ENCODE measurements at regions not wholly inside any gene's neighbourhood (a gene's known extent, or its start where the extent isn't known, plus 50 kb on each side); places are given as distances from the start of the nearest gene placed in this dataset.
"Not testable (repeated sequence)": the region's sequence is repeated elsewhere in the genome, so short reads cannot be mapped to it uniquely, and the experiment has no call there.

- DNase-seq: no peak
Observed at GRCh38 chr5:152529440-152529839, 124.4 kb upstream of the NMUR2 start.

DNA sequence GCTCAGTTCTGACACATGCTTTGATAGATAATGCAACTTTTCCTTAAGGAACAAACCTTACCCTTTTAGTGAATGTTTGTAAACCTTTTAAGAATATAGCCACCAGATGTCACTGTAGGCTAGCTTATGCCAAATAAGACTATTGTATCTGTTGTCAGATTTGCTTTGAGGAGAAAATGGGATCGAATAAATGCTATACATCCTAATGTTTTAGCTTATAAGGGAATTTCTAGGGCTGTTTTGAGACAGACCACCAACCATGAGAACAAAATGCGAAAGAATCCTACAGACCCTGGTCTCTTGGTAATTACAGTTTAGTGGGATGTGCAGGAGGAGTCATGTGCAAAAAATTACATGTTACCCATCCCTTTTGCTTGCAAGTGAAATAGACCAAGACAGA, 127.6 kb upstream of the NMUR2 start:
- no peak for DNase-seq

DNA sequence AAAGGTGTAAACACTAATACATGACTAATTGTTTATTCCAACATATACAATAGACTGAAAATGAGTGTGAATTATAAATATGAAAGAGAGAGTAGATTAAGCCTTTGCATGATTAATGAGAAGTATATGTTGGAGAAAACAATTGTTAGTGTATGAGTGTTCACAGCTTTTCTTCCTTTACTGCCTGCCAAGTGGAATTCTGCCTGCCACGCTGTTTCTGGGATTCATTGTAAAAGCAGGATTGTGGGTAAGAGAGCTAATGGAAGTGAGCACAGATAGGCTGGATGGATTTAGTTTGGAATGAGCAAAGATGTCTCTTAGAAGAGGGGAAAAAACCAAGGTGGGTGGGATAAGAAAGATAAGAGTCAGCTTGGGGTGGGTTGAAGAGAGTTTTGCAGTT, 129.6 kb upstream of the NMUR2 start:
- DNase-seq: no peak

DNA sequence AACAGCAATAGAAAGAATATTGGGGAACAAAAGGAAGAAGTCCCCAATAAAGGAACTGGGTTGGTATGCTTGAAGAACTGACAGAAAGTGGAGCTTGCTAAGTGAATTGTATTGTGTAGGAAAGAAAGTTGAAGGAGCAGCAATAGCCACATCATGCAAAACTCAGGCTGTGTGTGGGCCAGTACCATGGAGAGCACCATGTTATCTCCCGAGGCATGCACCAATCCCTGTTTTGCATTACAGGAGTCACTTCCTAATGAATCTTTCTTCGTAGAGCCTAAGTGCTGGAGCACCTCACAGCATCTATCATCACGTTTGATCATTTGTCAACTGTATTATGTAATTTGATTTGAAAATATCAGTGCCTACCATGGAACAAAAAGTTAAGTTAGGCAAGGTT, 137.7 kb upstream of the NMUR2 start:
- DNase-seq: no peak

GRCh38 chr5:152546493-152546892, 141.4 kb upstream of the NMUR2 start:
- no peak for DNase-seq

- DNase-seq: peak; percentile 65
Observed at GRCh38 chr5:152547202-152547601, 142.1 kb upstream of the NMUR2 start.

DNA sequence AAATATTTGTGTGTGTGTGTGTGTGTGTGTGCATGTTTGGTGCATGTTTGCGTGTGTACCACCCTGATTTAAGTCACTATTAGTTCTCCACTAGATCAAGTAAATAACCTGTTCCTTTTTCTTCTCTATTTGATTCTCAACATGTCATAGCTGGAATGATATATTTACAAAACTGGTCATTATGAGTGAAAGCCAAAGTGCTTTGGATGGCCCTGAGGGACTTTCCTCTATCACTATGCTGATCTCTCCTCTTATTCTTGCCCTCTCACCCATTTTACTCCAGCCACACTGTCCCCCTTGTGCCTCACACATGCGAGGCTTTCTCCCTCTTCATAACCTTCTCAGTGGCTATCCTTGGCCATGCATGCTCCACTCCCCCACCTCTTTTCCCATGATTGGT, 144.6 kb upstream of the NMUR2 start:
- DNase-seq: no peak

DNA sequence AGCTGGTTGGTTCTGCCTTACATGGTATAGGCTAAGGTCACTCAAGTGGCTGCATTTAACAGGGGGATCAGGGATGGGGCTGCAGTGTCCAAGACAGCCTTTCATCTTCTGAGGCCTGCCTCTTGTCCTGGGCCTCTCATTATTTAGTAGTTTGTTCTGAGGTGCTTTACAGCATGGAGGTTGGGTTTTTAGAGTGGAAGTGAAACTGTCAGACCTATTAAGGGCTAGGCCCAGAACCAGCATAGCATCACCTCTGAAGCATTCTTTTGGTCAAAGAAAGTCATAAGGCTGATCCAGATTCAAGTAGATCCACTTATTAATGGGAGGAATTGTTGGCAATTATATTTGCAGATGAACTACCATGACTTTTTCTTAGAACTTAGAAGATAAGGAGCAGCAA, 146.0 kb upstream of the NMUR2 start:
- DNase-seq: no peak

GRCh38 chr5:152556784-152557183, 151.7 kb upstream of the NMUR2 start:
- peak; percentile 59 for DNase-seq

DNA sequence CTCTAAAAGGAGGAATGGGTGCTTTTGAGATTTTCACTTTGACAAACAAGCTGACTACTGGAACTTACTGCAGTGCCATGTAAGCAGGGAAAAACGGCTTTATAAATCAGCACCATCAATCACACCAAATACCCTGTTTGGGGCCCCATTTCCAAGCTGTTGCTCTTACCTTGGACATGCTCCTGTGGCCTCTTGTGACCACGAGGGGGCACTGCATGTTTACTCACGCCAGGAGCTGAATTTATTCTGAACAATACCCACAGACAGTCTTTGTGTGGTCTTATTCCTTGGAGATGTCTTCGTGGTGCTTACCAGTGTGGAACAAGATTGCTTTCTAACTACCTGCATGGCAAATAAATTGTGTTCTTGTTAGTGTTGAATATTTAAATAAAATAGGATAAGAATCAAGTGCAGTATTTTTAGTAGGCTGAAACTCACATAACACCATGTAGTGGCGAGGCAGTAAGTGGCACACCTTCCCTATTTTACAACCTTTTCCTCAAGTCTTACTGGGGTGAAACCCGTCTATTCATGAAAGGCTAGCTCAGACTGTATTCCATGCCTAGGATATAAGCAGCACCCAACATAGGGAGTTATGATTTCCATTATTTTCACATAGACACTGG, 155.5 kb upstream of the NMUR2 start:
- DNase-seq: no peak

- no peak for DNase-seq
Observed at GRCh38 chr5:152568016-152568415, 162.9 kb upstream of the NMUR2 start.

DNA sequence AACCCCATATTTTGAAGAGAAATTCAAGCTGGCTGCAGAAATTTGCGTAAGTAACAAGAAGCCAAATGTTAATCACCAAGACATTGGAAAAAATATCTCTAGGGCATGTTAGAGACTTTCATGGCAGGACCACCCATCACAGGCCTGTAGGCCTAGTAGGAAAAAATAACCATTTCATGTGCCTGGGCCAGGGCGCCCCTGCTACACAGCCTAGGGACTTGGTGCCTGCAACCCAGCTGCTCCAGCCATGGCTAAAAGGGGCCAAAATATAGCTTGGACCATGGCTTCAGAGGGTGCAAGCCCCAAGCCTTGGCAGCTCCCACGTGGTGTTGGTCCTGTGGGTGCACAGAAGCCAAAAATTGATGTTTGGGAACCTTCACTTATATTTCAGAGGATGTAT, 167.7 kb upstream of the NMUR2 start:
- DNase-seq: no peak

DNA sequence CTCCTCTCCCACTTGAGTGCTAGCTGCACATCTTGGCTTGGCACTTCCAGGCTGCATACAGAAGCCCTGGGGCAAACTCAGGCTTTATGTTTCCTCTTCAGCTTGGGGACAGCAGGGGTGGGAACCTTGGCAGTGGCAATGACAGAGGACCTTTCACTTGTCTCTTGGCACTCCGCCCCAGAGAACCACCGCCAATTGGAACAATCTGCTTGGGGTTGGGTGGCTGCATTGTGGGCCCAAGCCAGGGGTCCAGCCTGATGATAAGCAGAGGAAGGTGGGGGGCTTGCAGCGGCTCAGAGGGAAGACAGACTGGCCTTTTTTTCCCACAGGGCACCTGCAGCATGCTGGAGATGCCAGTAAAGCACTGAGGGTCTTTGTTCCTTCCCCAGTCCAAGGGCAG, 179.0 kb upstream of the NMUR2 start:
- DNase-seq: no peak

GRCh38 chr5:152592416-152592815, 187.3 kb upstream of the NMUR2 start:
- no peak for DNase-seq

DNA sequence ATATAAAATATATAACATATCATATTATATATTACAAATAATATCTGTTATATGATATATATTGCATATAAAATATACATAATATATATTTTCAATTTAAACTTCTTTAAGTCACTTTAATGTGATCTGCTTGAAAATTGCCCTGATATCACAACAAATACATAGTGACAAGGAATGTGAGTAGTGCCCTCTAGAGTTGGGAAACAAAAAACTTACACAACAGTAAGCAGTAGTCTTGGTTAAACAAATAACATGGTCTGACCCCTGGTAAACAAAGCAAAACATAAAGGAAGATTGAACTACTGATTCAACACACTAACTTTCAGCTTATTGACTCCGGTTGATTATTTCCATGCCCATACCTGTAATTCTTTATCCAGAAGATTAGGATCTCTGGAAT, 188.3 kb upstream of the NMUR2 start:
- DNase-seq: no peak

DNA sequence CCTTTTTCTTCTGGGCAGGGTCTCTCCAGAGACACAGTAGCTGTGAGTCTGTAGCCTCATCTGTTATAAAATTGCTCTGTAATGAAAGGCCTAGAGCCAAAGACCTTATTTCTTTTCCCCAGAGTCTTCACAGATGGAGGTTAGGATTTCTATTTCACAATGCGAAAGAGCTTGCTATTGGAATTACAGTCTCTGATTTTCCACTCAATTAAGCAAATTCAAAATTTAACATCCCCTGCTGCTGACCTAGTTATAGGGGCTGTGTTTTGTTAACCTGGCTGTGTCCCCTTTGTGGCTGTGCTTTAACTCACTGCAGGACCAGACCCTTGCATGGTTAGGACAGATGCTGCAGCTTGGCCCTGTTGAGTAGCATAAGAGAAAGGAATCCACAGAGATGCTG, 190.3 kb upstream of the NMUR2 start:
- DNase-seq: no peak

- no peak for DNase-seq
Observed at GRCh38 chr5:152599096-152599495, 194.0 kb upstream of the NMUR2 start.

GRCh38 chr5:152601806-152602732, 197.0 kb upstream of the NMUR2 start:
- DNase-seq: no peak

DNA sequence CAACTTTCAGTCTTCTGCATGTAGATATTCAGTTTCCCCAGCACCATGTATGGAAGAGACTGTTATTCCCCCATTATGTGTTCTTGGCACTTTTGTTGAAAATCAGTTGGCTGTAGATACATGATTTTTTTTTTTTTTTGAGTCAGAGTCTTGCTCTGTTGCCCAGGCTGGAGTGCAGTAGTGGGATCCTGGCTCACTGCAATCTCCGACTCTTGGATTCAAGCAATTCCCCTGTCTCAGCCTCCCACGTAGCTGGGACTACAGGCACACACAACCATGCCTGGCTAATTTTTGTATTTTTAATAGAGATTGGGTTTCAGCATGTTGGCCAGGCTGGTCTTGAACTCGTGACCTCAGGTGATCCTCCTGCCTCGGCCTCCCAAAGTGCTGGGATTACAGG, 201.0 kb upstream of the NMUR2 start:
- DNase-seq: not testable (repeated sequence)

- no peak for DNase-seq
Observed at GRCh38 chr5:152606776-152607364, 201.8 kb upstream of the NMUR2 start.

DNA sequence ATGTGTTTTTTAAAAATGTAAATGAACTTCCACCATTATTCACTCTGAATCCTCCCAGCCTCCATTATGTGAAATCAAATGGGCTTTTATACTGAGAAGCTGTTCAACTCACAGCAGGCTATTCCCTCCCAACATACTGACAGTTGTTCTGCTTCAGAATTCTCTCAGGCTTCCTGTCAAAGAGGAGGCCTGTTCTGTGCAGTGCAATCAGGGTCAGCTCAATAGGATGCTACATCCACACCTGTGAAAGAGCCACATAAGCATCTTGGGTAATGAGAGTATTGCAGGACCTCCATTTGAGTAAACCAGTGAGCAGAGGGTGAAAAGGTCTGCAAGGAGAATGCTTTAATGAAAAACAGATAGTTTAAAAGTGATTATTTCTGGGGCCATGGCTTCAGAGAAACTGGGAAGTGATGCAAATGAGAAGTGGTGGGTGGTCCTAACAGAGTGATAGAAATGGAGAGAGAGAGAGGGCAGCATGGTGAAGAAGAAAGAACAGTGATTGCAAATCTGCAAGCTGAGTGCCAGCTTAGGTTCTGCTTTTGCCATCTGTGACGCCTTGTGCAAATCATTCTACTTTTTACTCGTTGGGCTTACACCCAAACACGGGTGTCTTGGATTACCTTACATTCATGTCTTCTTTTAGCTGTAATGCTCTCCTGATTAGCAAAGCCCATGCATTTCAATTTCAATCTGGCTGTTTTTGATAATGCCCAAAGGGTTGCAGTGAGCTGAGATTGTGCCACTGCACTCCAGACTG, 202.5 kb upstream of the NMUR2 start:
- no peak for DNase-seq

DNA sequence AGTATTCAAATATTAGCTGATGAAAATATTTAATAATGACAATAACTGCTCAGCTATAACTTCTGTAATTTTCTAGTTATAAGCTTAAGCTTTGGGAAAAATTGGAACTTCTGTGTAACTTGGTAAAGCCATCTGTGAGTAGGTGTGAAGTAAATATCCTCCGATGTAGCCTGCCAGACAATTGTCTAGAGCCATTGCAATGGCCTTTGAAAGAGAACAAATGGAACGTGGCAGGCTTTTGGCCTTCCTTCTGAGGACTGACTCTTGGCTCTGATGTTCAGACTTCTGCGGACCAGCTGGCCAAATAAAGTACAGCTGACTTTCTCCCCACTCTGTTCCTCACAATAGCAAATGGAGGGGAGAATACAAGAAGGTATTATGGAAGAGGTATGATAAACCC, 203.4 kb upstream of the NMUR2 start:
- DNase-seq: no peak

DNA sequence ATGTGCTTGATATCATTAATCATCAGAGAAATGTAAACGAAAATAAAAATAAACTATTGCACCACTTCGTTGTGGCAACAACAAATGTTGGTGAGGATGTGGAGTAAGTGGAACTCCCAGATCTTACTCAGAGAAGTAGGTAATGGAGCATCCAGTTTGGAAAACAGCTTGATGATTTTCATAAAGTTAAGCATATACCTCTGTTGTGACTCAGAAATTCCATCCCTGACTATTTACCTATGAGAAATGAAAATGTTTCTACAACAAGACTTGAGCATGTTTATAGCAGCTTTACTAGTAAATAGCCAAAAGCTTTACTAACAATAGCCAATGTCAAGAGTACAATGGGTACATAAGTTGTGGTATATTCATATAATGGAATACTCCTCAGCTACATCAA, 214.7 kb upstream of the NMUR2 start:
- no peak for DNase-seq
